ENCODE measurements at regions not wholly inside any gene's neighbourhood (a gene's known extent, or its start where the extent isn't known, plus 50 kb on each side); places are given as distances from the start of the nearest gene placed in this dataset.

GRCh38 chr7:18191862-18192625 is 164.4 kb upstream of the PRPS1L1 start:
- Histone ChIP-seq H3K36me3 (ENCODE audit: low read depth) (no peaks in the 10 kb centered on the region), H3K4me3 (no peak overlapping the region), H3K4me1 (ENCODE audit: low read depth) (no peaks in the 10 kb centered on the region), H3K9me3 (no peaks in the 10 kb centered on the region)
- DNase-seq (no peak), ATAC-seq (no peak)
- intact Hi-C loops (cut with DNase I, micrococcal nuclease), result no loop called here
- TF ChIP-seq, protein P1, sequence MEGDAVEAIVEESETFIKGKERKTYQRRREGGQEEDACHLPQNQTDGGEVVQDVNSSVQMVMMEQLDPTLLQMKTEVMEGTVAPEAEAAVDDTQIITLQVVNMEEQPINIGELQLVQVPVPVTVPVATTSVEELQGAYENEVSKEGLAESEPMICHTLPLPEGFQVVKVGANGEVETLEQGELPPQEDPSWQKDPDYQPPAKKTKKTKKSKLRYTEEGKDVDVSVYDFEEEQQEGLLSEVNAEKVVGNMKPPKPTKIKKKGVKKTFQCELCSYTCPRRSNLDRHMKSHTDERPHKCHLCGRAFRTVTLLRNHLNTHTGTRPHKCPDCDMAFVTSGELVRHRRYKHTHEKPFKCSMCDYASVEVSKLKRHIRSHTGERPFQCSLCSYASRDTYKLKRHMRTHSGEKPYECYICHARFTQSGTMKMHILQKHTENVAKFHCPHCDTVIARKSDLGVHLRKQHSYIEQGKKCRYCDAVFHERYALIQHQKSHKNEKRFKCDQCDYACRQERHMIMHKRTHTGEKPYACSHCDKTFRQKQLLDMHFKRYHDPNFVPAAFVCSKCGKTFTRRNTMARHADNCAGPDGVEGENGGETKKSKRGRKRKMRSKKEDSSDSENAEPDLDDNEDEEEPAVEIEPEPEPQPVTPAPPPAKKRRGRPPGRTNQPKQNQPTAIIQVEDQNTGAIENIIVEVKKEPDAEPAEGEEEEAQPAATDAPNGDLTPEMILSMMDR (IDR thresholded peaks at IDR 0.05), result no peak

- intact Hi-C loops (cut with DNase I, micrococcal nuclease), result no loop called here
- Histone ChIP-seq H3K36me3 (ENCODE audit: low read depth) (no peaks in the 10 kb centered on the region), H3K9me3 (no peaks in the 10 kb centered on the region), H3K4me3 (no peak overlapping the region), H3K4me1 (ENCODE audit: low read depth) (no peaks in the 10 kb centered on the region)
- no peak for DNase-seq
- TF ChIP-seq, protein P1 (IDR thresholded peaks at IDR 0.05), result no peak
- ATAC-seq, result no peak
Measured at GRCh38 chr7:18194616-18195015, 167.0 kb upstream of the PRPS1L1 start.

DNA sequence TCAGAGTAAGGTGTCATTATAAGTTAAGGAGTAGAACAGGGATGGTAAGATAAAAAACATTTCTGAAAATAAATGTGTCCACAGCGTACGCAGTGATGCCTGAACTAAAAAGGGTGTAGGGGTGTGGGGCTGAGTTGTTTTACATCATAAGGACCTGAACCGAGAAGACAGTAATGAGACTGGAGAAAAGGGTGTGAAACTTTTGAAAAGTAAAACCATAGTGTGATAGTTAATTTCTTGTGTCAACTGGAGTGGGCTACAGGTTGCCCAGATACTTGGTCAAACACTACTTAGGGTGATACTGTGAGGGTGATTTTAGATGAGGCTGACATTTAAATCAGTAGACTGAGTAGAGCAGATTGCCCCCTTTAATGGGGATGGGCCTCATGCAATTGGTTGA is 169.0 kb upstream of the PRPS1L1 start:
- intact Hi-C loops (cut with DNase I, micrococcal nuclease), result no loop called here

GRCh38 chr7:18198868-18199267 is 171.2 kb upstream of the PRPS1L1 start:
- no peaks in the 10 kb centered on the region for H3K4me1 ChIP-seq (ENCODE audit: low read depth)
- ATAC-seq (no peak), DNase-seq (no peak)
- TF ChIP-seq, protein P1 (IDR thresholded peaks at IDR 0.05), result no peak
- no peak overlapping the region for H3K4me3 ChIP-seq
- intact Hi-C loops (cut with DNase I, micrococcal nuclease), result no loop called here
- H3K36me3 ChIP-seq (ENCODE audit: low read depth), result no peaks in the 10 kb centered on the region
- H3K9me3 ChIP-seq, result no peaks in the 10 kb centered on the region

More for the DNA sequence above, 169.0 kb upstream of the PRPS1L1 start:
- no peaks in the 10 kb centered on the region for H3K36me3 ChIP-seq (ENCODE audit: low read depth)
- ATAC-seq (no peak), DNase-seq (no peak)
- TF ChIP-seq, protein P1 (IDR thresholded peaks at IDR 0.05), result no peak
- H3K9me3 ChIP-seq, result no peaks in the 10 kb centered on the region
- no peaks in the 10 kb centered on the region for H3K4me1 ChIP-seq (ENCODE audit: low read depth)
- no peak overlapping the region for H3K4me3 ChIP-seq

- TF ChIP-seq, protein P1 (IDR thresholded peaks at IDR 0.05), result no peak
- Histone ChIP-seq H3K9me3 (no peaks in the 10 kb centered on the region), H3K36me3 (ENCODE audit: low read depth) (no peaks in the 10 kb centered on the region), H3K4me3 (no peak overlapping the region), H3K4me1 (ENCODE audit: low read depth) (no peaks in the 10 kb centered on the region)
- intact Hi-C loops (cut with DNase I, micrococcal nuclease), result no loop called here
- ATAC-seq, result no peak
- no peak for DNase-seq
Measured at GRCh38 chr7:18200266-18200665, 172.6 kb upstream of the PRPS1L1 start.

Data from mucosa of descending colon (tissue), 3 donors.